ENCODE measurements at regions not wholly inside any gene's neighbourhood (a gene's known extent, or its start where the extent isn't known, plus 50 kb on each side); places are given as distances from the start of the nearest gene placed in this dataset.

- no peak for DNase-seq (ENCODE audit: low read depth in 1 of 2, low spot score in 1 of 2)
Observed at GRCh38 chr10:8227246-8227645, 172.8 kb downstream of the GATA3 start.

- no peak for DNase-seq (ENCODE audit: low read depth in 1 of 2, low spot score in 1 of 2)
Observed at GRCh38 chr10:8229153-8229552, 174.7 kb downstream of the GATA3 start.

DNA sequence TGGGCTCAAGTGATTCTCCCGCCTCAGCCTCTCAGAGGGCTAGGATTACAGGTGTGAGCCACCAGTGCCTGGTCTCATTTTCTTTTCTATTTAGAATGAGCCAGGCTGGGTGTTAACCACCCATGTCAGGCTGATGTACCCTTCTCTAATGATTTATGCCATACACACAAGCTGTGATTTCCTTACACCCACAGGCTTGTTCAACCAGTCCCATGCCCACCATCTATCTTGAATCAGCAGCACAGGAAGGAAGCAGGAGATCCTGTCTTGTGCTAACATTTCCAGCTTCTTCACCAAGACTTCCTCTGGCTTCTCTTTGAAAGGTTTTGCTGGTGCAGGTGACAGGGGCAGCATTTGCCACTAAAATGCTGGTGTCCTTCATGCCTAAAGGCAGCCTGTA, 176.4 kb downstream of the GATA3 start:
- no peak for DNase-seq (ENCODE audit: low read depth in 1 of 2, low spot score in 1 of 2)

DNA sequence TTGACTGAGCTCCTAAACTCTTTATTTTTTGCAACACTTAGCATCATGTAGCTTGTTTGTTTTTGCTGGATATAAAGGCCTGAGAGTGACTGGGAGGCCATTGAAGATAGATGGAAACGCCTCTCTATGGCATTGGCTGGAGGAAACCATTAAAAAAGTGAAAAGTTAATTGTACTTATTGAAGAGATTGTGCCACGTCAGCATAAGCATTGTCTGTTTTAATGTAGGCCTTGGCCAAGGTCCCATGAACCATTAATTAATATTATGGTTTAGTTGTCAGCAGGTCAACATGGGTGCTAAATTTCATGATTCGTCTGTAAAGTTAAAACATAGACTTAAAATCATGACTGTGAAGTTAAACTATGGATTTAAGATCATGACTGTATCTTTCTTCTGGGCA, 178.6 kb downstream of the GATA3 start:
- no peak for DNase-seq (ENCODE audit: low read depth in 1 of 2, low spot score in 1 of 2)

- no peak for DNase-seq (ENCODE audit: low read depth in 1 of 2, low spot score in 1 of 2)
Observed at GRCh38 chr10:8233832-8234259, 179.4 kb downstream of the GATA3 start.

GRCh38 chr10:8235253-8236027, 181.0 kb downstream of the GATA3 start:
- no peak for DNase-seq (ENCODE audit: low read depth in 1 of 2, low spot score in 1 of 2)

- DNase-seq (ENCODE audit: low read depth in 1 of 2, low spot score in 1 of 2): no peak
Observed at GRCh38 chr10:8238986-8239385, 184.5 kb downstream of the GATA3 start.

DNA sequence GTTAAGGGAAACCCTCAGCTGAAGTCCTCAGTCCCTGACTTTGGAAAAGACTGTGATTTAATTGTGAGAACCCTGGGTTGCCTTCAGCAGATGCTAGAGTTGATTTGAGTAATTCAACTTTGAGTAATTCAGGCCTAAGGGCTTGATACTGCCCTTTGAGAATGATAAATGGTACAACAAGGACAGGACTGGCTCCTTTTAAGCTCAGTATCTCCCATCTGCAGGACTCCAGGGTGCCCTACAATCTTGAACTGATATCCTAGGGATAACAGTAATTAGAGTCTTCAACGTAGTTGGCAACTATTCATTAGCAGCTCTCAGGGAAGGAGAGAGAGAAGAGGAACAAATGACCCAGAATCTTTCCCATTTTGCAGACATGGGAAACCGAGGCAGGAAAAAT, 186.4 kb downstream of the GATA3 start:
- no peak for DNase-seq (ENCODE audit: low read depth in 1 of 2, low spot score in 1 of 2)

DNA sequence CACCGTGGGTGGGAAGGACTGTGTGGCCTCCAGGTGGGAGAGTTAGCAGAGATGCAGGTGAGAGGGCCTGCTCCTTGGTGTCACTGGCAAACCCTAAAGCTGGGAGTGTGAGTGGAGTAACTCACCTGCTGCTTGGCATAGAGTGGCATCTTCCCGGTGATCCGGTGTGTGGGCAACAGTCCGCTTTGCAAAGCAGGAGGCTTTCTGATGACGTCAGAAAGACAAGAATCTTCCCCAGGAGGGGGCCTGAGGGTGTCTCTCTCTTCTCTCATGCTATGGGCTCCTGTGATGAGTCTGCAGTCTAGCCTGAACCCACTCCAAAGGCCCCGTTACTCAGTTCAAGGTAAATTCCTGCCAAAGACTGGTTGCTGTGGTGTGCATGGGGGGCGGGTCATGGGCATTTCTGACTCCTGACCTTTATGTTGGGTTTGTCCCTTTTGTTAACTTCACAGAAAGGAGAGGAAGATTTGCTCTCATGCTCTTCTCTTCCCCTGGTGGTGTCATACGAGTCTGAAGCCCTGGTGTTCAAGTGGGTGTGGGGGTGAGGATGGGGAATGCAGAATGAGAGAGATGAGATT, 187.9 kb downstream of the GATA3 start:
- DNase-seq (ENCODE audit: low read depth in 1 of 2, low spot score in 1 of 2): peak in 1 of 2 donors; percentile 6

- DNase-seq (ENCODE audit: low read depth in 1 of 2, low spot score in 1 of 2): no peak
Observed at GRCh38 chr10:8245131-8245813, 190.8 kb downstream of the GATA3 start.

DNA sequence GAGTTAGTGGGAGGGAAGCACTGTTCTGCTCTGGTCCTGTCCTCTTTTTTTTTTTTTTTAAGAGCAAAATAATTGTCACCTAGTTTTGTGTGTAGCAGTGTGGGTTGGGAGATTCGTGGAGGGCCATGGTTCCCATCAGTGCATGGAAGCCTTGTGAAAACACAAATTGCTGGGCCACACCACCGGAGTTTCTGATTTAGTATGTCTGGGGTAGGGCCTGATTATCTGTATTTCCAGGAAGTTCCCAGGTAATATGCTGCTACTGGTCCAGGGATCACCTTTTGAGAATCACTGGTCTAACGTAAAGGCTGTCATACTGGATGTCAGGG, 191.3 kb downstream of the GATA3 start:
- no peak for DNase-seq (ENCODE audit: low read depth in 1 of 2, low spot score in 1 of 2)

GRCh38 chr10:8246548-8246947, 192.1 kb downstream of the GATA3 start:
- no peak for DNase-seq (ENCODE audit: low read depth in 1 of 2, low spot score in 1 of 2)

DNA sequence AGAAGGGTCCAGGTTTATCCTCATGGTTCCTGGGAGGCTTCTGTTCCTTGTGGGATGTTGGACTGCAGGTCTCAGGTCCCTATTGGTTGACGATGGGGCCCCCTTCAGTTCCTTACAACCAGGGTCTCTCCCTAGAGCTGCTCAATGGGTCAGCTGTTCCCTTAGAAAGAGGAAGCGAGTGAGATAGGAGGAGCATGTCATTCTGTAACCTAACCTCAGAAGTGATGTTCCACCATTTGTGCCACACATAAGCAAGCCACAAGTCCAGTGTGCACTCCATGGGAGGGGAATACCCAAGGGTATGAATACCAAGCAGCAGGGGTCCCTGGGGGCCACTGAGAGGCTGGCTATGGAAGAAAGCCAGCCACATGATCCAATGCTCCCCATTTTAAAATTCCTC, 192.7 kb downstream of the GATA3 start:
- DNase-seq (ENCODE audit: low read depth in 1 of 2, low spot score in 1 of 2): no peak

DNA sequence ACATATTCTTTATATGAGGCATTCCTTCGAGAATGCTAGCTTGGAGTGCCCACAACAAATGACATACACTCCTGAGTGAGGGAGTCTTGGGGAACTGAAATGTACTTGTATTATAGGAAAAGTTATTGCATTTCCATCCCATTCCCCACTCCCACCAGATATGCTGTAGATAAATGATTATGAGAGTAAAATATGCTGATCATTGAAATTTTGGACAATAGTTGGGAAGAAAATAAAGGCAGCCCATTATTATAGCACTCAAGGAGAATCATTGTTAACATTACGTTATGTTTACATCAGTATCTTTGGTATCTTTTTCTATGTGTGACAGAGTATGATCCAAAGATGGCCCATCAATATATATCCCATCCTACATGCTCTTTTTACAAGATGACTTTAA, 194.4 kb downstream of the GATA3 start:
- no peak for DNase-seq (ENCODE audit: low read depth in 1 of 2, low spot score in 1 of 2)

- DNase-seq (ENCODE audit: low read depth in 1 of 2, low spot score in 1 of 2): no peak
Observed at GRCh38 chr10:8254350-8254749, 199.9 kb downstream of the GATA3 start.

DNA sequence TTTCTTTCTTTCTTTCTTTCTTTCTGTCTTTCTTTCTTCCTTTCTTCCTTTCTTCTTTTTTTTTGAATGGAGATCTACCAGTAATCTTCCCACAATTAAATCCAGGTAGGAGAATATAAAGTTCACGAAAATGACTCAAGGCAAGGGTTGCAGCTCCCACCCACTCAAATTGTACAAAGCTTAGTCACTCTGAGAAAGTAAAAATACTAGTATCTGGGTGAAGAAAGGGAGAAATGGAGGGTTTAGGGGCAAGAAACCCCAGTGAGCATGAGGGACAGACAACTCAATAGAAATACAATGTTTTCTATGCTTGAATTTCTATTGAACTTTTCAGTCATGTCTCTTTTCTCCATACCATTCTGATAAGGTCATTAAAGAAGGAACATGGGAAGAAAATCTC, 200.8 kb downstream of the GATA3 start:
- DNase-seq (ENCODE audit: low read depth in 1 of 2, low spot score in 1 of 2): no peak

GRCh38 chr10:8260645-8261044, 206.2 kb downstream of the GATA3 start:
- no peak for DNase-seq (ENCODE audit: low read depth in 1 of 2, low spot score in 1 of 2)

GRCh38 chr10:8262317-8262716, 207.8 kb downstream of the GATA3 start:
- no peak for DNase-seq (ENCODE audit: low read depth in 1 of 2, low spot score in 1 of 2)

DNA sequence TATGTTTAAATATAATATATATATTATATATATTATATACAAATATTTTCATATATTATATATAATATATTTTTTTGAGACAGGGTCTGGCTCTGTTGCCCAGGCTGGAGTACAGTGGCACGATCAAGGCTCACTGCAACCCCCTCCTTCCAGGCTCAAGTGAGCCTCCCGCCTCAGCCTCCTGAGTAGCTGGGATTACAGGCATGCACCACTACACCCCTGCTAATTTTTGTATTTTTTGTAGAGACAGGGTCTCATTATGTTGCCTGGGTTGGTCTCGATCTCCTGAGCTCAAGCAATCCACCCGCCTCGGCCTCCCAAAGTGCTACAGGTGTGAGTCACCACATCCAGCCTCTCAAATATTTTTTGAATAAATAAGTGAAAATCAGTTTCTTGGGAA, 215.5 kb downstream of the GATA3 start:
- no peak for DNase-seq (ENCODE audit: low read depth in 1 of 2, low spot score in 1 of 2)

DNA sequence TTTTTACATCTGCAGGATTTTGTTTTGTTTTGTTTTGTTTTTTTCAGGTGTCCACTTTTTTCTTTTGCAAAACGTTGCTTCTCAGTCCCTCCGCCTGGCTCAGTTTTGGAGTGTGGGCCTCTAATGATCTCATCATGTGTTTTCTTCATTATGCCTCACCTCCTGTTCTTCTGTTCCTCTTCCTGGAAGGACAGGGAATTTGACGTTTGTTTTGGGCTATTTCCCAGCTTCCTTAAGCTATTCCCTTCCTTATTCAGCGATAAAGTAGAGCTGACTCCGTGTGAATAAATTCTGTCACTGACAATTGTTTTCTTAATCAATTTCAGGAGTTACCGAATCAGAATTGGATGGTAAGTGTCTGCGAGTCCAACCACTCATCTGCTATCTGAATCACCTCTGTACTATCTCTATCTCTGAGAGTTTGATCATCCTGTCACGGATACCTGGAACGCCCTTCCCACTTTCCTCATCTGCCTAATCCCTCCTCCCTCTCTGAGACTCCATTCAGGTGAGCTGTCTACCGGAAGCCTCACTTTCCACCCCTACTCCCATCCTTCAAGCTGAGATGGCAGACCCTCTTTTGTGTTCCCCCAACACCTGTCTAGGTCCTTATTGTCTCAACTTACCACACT, 218.4 kb downstream of the GATA3 start:
- no peak for DNase-seq (ENCODE audit: low read depth in 1 of 2, low spot score in 1 of 2)

- DNase-seq (ENCODE audit: low read depth in 1 of 2, low spot score in 1 of 2): no peak
Observed at GRCh38 chr10:8273749-8274148, 219.3 kb downstream of the GATA3 start.

DNA sequence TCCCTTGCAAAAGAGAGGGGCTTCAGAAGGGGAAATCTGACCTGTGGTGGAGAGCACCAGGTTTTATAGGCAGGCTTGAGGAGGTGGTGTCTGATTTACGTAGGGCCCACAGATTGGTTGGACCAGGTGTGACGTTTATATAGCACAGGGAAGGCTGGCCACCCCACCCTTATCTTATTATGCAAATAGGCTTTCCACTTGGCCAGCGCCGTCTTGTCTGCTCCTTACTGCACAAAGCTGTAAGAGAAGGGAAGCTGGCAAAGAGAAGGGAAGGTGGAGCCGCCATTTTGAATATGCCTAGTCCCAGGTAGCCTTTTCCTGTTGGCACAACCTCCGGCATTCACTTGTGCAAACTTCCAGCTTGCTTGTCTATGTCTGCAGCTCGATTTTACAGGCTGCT, 221.4 kb downstream of the GATA3 start:
- DNase-seq (ENCODE audit: low read depth in 1 of 2, low spot score in 1 of 2): no peak

Measured in activated T-helper 1 cell treated with anti-CD3 and anti-CD28 coated beads, Interleukin-2, amount 50 U/mL, for 16 hours (primary cell).